HG03039 (cell line): ENCODE measurements at regions not wholly inside any gene's neighbourhood (a gene's known extent, or its start where the extent isn't known, plus 50 kb on each side); places are given as distances from the start of the nearest gene placed in this dataset.
"Not testable (repeated sequence)": the region's sequence is repeated elsewhere in the genome, so short reads cannot be mapped to it uniquely, and the experiment has no call there.

ENCODE experiments used
- ATAC-seq: cut with Tn5 transposase; IDR thresholded peaks from one replicate; pipeline ENCODE4 v1.9.1; 2021; ENCODE audit warnings: mild to moderate bottlenecking, moderate library complexity; ENCODE audit not compliant: unreplicated experiment

GRCh38 chr15:20309966-20310365 lies 231.6 kb downstream of the GOLGA6L6 start:
- not testable (repeated sequence) for ATAC-seq

GRCh38 chr15:20309395-20309794 lies 232.2 kb downstream of the GOLGA6L6 start:
- not testable (repeated sequence) for ATAC-seq

- not testable (repeated sequence) for ATAC-seq
These were observed 233.4 kb downstream of the GOLGA6L6 start for GRCh38 chr15:20308027-20308690.

- not testable (repeated sequence) for ATAC-seq
These were observed 234.5 kb downstream of the GOLGA6L6 start for GRCh38 chr15:20307137-20307536.

- not testable (repeated sequence) for ATAC-seq
These were observed 235.0 kb downstream of the GOLGA6L6 start for GRCh38 chr15:20306497-20307106.

GRCh38 chr15:20305912-20306311 lies 235.7 kb downstream of the GOLGA6L6 start:
- not testable (repeated sequence) for ATAC-seq

GRCh38 chr15:20305015-20305465 lies 236.6 kb downstream of the GOLGA6L6 start:
- ATAC-seq: not testable (repeated sequence)

- not testable (repeated sequence) for ATAC-seq
These were observed 237.2 kb downstream of the GOLGA6L6 start for GRCh38 chr15:20304282-20305014.

- not testable (repeated sequence) for ATAC-seq
These were observed 238.1 kb downstream of the GOLGA6L6 start for GRCh38 chr15:20303248-20304171.

GRCh38 chr15:20302141-20303069 lies 239.2 kb downstream of the GOLGA6L6 start:
- not testable (repeated sequence) for ATAC-seq

- ATAC-seq: not testable (repeated sequence)
These were observed 240.0 kb downstream of the GOLGA6L6 start for GRCh38 chr15:20301471-20302081.

GRCh38 chr15:20301041-20301390 lies 240.6 kb downstream of the GOLGA6L6 start:
- not testable (repeated sequence) for ATAC-seq

- not testable (repeated sequence) for ATAC-seq
These were observed 241.1 kb downstream of the GOLGA6L6 start for GRCh38 chr15:20300351-20301040.

- ATAC-seq: not testable (repeated sequence)
These were observed 243.9 kb downstream of the GOLGA6L6 start for GRCh38 chr15:20297603-20298123.

- not testable (repeated sequence) for ATAC-seq
These were observed 245.3 kb downstream of the GOLGA6L6 start for GRCh38 chr15:20296261-20296660.

- ATAC-seq: no peak
These were observed 246.3 kb downstream of the GOLGA6L6 start for GRCh38 chr15:20295238-20295811.

- no peak for ATAC-seq
These were observed 246.9 kb downstream of the GOLGA6L6 start for GRCh38 chr15:20294651-20295237.
